Endodermal cell (in vitro differentiated cells): ENCODE measurements at regions not wholly inside any gene's neighbourhood (a gene's known extent, or its start where the extent isn't known, plus 50 kb on each side); places are given as distances from the start of the nearest gene placed in this dataset.

Experiments used
- DNase-seq: peaks from one replicate; pipeline ENCODE4 v3.0.0-alpha.2; 2017
- H3K27ac ChIP-seq: 2 replicates; pipeline ENCODE4 v1.5.1; 2013; ENCODE audit warnings: mild to moderate bottlenecking, low read depth, low read length, moderate library complexity
- H3K27me3 ChIP-seq: 2 replicates; pipeline ENCODE4 v1.6.1; 2013; ENCODE audit warnings: mild to moderate bottlenecking, low read length, moderate library complexity; ENCODE audit not compliant: insufficient read depth, control insufficient read depth, poor library complexity, severe bottlenecking
- H3K36me3 ChIP-seq: 2 replicates; pipeline ENCODE4 v1.7.0; 2013; ENCODE audit warnings: mild to moderate bottlenecking, low read length, moderate library complexity; ENCODE audit not compliant: control insufficient read depth, insufficient read depth
- H3K4me1 ChIP-seq: one replicate; pipeline ENCODE4 v1.7.0; 2013; ENCODE audit warnings: low read length; ENCODE audit not compliant: control insufficient read depth, insufficient read depth
- H3K4me3 ChIP-seq: 2 replicates; pipeline ENCODE4 v1.5.1; 2013; ENCODE audit warnings: mild to moderate bottlenecking, low read length, moderate library complexity
- H3K9ac ChIP-seq: 2 replicates; pipeline ENCODE4 v1.6.1; 2013; ENCODE audit warnings: mild to moderate bottlenecking, low read length, moderate library complexity; ENCODE audit not compliant: poor library complexity, severe bottlenecking; ENCODE audit errors: extremely low read depth
- H3K9me3 ChIP-seq: 2 replicates; pipeline ENCODE4 v1.6.1; 2013; ENCODE audit warnings: mild to moderate bottlenecking, low read length, moderate library complexity; ENCODE audit not compliant: control insufficient read depth
- H3K27ac Mint-ChIP-seq: 2 replicates; pipeline ENCODE4 v1.8.0; 2020; ENCODE audit warnings: mixed read lengths
- H3K27me3 Mint-ChIP-seq: 2 replicates; pipeline ENCODE4 v1.8.0; 2021; ENCODE audit warnings: mild to moderate bottlenecking, mixed read lengths; ENCODE audit not compliant: insufficient read depth
- H3K36me3 Mint-ChIP-seq: 2 replicates; pipeline ENCODE4 v1.8.0; 2020; ENCODE audit warnings: low read depth, mixed read lengths
- H3K4me1 Mint-ChIP-seq: 2 replicates; pipeline ENCODE4 v1.8.0; 2020; ENCODE audit warnings: mixed read lengths
- H3K4me3 Mint-ChIP-seq: 2 replicates; pipeline ENCODE4 v1.8.0; 2020; ENCODE audit warnings: mild to moderate bottlenecking, moderate library complexity, mixed read lengths
- H3K9me3 Mint-ChIP-seq: 2 replicates; pipeline ENCODE4 v1.8.0; 2020; ENCODE audit warnings: mild to moderate bottlenecking, mixed read lengths
- CTCF ChIP-seq: fragments of 200-600 bp; sonication (generic); conservative IDR thresholded peaks from 2 replicates; pipeline ENCODE4 v1.5.0; 2021; ENCODE audit warnings: antibody characterized with exemption, mild to moderate bottlenecking
- WGBS, 2 experiments: methylation state at CpG; one replicate each; pipeline versions ENCODE4 v1.1.5 to v1.1.7; 2013; ENCODE audit warnings: missing lambda C conversion rate in 2 of 2, mixed read lengths in 1 of 2; ENCODE audit not compliant: insufficient coverage in 1 of 2, insufficient read length in 1 of 2; 5-methylcytosine and 5-hydroxymethylcytosine counted together

- Histone ChIP-seq H3K36me3 (no peaks in the 10 kb centered on the region), H3K9me3 (peaks cover 8% of the 10 kb centered on the region), H3K9ac (no peak overlapping the region), H3K27ac (no peak overlapping the region), H3K27me3 (no peaks in the 10 kb centered on the region), H3K4me1 (no peaks in the 10 kb centered on the region), H3K4me3 (no peak overlapping the region)
- WGBS, 2 experiments: 95% methylated on average over 2 of the region's 2 CpGs; no CpG with 5 or more reads in 1 of the 2 experiments
- no peaks in the 10 kb centered on the region for H3K27me3 Mint-ChIP-seq
- no peaks in the 10 kb centered on the region for H3K36me3 Mint-ChIP-seq
- no peak overlapping the region for H3K27ac Mint-ChIP-seq
- no peak for DNase-seq
- no peak overlapping the region for H3K4me3 Mint-ChIP-seq
- H3K9me3 Mint-ChIP-seq: peaks cover 18% of the 10 kb centered on the region
- peaks cover 2% of the 10 kb centered on the region for H3K4me1 Mint-ChIP-seq
- peak; percentile 41 for TF ChIP-seq CTCF
These were observed 174.6 kb upstream of the LSM14A start for GRCh38 chr19:33997690-33998089.

- Mint-ChIP-seq H3K36me3 (no peaks in the 10 kb centered on the region), H3K4me1 (peaks cover 2% of the 10 kb centered on the region), H3K27ac (no peak overlapping the region), H3K27me3 (no peaks in the 10 kb centered on the region), H3K9me3 (peaks cover 15% of the 10 kb centered on the region), H3K4me3 (no peak overlapping the region)
- H3K27ac ChIP-seq: no peak overlapping the region
- H3K36me3 ChIP-seq: no peaks in the 10 kb centered on the region
- H3K27me3 ChIP-seq: no peaks in the 10 kb centered on the region
- H3K9me3 ChIP-seq: peaks cover 2% of the 10 kb centered on the region
- H3K4me1 ChIP-seq: no peaks in the 10 kb centered on the region
- H3K4me3 ChIP-seq: no peak overlapping the region
- DNase-seq: no peak
- 71 to 81% methylated on average over 4 to 5 of the region's 5 CpGs for WGBS, 2 experiments
- TF ChIP-seq CTCF: no peak
- H3K9ac ChIP-seq: no peak overlapping the region
These were observed 174.0 kb upstream of the LSM14A start for GRCh38 chr19:33998302-33998701.

- Mint-ChIP-seq H3K9me3 (peaks cover 9% of the 10 kb centered on the region), H3K4me1 (peaks cover 2% of the 10 kb centered on the region), H3K27ac (no peak overlapping the region), H3K27me3 (no peaks in the 10 kb centered on the region), H3K36me3 (no peaks in the 10 kb centered on the region), H3K4me3 (no peak overlapping the region)
- Histone ChIP-seq H3K9ac (no peak overlapping the region), H3K36me3 (no peaks in the 10 kb centered on the region), H3K4me1 (no peaks in the 10 kb centered on the region), H3K27me3 (no peaks in the 10 kb centered on the region), H3K9me3 (no peaks in the 10 kb centered on the region), H3K4me3 (no peak overlapping the region), H3K27ac (no peak overlapping the region)
- peak; percentile 57 for TF ChIP-seq CTCF
- 83 to 86% methylated on average over 1 to 4 of the region's 4 CpGs for WGBS, 2 experiments
- DNase-seq: no peak
These were observed 173.5 kb upstream of the LSM14A start for GRCh38 chr19:33998739-33999345.
